Peyer's patch (tissue), 4 donors: ENCODE measurements at regions not wholly inside any gene's neighbourhood (a gene's known extent, or its start where the extent isn't known, plus 50 kb on each side); places are given as distances from the start of the nearest gene placed in this dataset.

Experiments used
- POLR2A ChIP-seq, 2 donors: fragments of 450-650 bp; IDR thresholded peaks; one replicate each; pipeline ENCODE4 v1.5.1; 2017; ENCODE audit warnings: antibody characterized with exemption in 2 of 2, mild to moderate bottlenecking in 2 of 2, moderate library complexity in 2 of 2
- TF ChIP-seq, protein P1 (sequence below), 6 experiments: fragments of 450-650 bp in 4 of 6; fragments of 200-600 bp in 2 of 6; sonication (generic) in 1 of 6; IDR thresholded peaks; one replicate each; pipeline ENCODE4 v1.5.1; 2017 to 2019; ENCODE audit warnings: antibody characterized with exemption in 6 of 6, mild to moderate bottlenecking in 3 of 6, moderate library complexity in 1 of 6

DNA sequence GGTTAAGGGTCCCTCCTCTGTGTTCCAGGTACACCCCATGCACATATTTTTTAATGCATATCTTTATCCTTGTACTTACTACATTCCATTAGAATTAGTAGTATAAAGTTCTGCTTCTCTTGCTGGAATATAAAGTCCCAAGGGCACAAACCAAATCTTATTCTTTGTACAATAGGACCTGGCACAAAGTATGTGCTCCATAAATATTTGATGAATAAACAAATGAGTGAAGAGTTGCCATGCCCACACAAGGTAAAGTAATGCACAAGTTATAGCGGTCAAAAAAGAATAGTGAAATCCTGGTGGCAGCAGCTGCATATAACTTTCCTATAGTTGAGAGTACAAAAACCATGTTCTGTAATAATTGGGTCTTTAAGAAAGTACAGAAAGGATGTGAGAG is 82.1 kb upstream of the BMP4 start:
- TF ChIP-seq, protein P1, sequence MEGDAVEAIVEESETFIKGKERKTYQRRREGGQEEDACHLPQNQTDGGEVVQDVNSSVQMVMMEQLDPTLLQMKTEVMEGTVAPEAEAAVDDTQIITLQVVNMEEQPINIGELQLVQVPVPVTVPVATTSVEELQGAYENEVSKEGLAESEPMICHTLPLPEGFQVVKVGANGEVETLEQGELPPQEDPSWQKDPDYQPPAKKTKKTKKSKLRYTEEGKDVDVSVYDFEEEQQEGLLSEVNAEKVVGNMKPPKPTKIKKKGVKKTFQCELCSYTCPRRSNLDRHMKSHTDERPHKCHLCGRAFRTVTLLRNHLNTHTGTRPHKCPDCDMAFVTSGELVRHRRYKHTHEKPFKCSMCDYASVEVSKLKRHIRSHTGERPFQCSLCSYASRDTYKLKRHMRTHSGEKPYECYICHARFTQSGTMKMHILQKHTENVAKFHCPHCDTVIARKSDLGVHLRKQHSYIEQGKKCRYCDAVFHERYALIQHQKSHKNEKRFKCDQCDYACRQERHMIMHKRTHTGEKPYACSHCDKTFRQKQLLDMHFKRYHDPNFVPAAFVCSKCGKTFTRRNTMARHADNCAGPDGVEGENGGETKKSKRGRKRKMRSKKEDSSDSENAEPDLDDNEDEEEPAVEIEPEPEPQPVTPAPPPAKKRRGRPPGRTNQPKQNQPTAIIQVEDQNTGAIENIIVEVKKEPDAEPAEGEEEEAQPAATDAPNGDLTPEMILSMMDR (IDR thresholded peaks at IDR 0.05): no peak
- no peak for TF ChIP-seq POLR2A (IDR thresholded peaks at IDR 0.05)
